Fibroblast of villous mesenchyme (primary cell): ENCODE measurements at regions not wholly inside any gene's neighbourhood (a gene's known extent, or its start where the extent isn't known, plus 50 kb on each side); places are given as distances from the start of the nearest gene placed in this dataset.

ENCODE experiments used
- DNase-seq: peaks from one replicate; pipeline ENCODE4 v3.0.0-alpha.2; 2010; ENCODE audit warnings: low read depth
- H3K4me3 ChIP-seq: 2 replicates; pipeline ENCODE4 v1.5.1; 2011; ENCODE audit warnings: low read depth, mild to moderate bottlenecking, low read length
- CTCF ChIP-seq: IDR thresholded peaks from 2 replicates; pipeline ENCODE4 v1.5.1; 2012; ENCODE audit warnings: low read depth, mild to moderate bottlenecking, low read length; ENCODE audit not compliant: insufficient read depth

- TF ChIP-seq CTCF = no peak
- DNase-seq = no peak
- H3K4me3 ChIP-seq = no peak overlapping the region
Measured at GRCh38 chr4:104890598-104891275, 255.9 kb upstream of the TET2 start.

- no peak for TF ChIP-seq CTCF
- DNase-seq = peak; percentile 4
- H3K4me3 ChIP-seq = no peak overlapping the region
Measured at GRCh38 chr4:104896660-104897645, 249.7 kb upstream of the TET2 start.

- no peak for DNase-seq
- H3K4me3 ChIP-seq = no peak overlapping the region
- no peak for TF ChIP-seq CTCF
Measured at GRCh38 chr4:104899863-104900262, 246.8 kb upstream of the TET2 start.

- DNase-seq = no peak
- TF ChIP-seq CTCF = no peak
- H3K4me3 ChIP-seq = no peak overlapping the region
Measured at GRCh38 chr4:104901438-104901837, 245.2 kb upstream of the TET2 start.

GRCh38 chr4:104901961-104902605, 244.6 kb upstream of the TET2 start:
- no peak for DNase-seq
- H3K4me3 ChIP-seq = no peak overlapping the region

GRCh38 chr4:104905065-104905464, 241.6 kb upstream of the TET2 start:
- no peak for DNase-seq
- no peak overlapping the region for H3K4me3 ChIP-seq
- TF ChIP-seq CTCF = no peak

More at GRCh38 chr4:104901961-104902605, 244.6 kb upstream of the TET2 start:
- no peak for TF ChIP-seq CTCF
